HCT116 (cell line): ENCODE measurements at regions not wholly inside any gene's neighbourhood (a gene's known extent, or its start where the extent isn't known, plus 50 kb on each side); places are given as distances from the start of the nearest gene placed in this dataset.

Experiments
- CEBPB ChIP-seq: IDR thresholded peaks from 2 replicates; pipeline ENCODE4 v1.6.1; 2012; ENCODE audit warnings: low read depth
- CTCF ChIP-seq, 3 experiments: fragments of 200-600 bp in 1 of 3; sonication (generic) in 1 of 3; IDR thresholded peaks in 2 of 3; conservative IDR thresholded peaks in 1 of 3; 2 replicates each; pipeline ENCODE4 v1.5.1; 2012 to 2017; ENCODE audit warnings: low read depth in 2 of 3, low read length in 2 of 3, antibody characterized with exemption in 1 of 3, borderline replicate concordance in 1 of 3, control low read depth in 1 of 3, mild to moderate bottlenecking in 1 of 3, mixed read lengths in 1 of 3, mixed run types in 1 of 3, moderate library complexity in 1 of 3; ENCODE audit not compliant: insufficient read depth in 1 of 3
- ELF1 ChIP-seq: IDR thresholded peaks from 2 replicates; pipeline ENCODE4 v1.6.1; 2012; ENCODE audit warnings: low read depth, borderline replicate concordance
- EZH2 ChIP-seq: fragments of 200-600 bp; sonication (generic); IDR thresholded peaks from 2 replicates; pipeline ENCODE4 v1.6.1; 2017; ENCODE audit warnings: antibody characterized with exemption, mixed run types
- JUND ChIP-seq: IDR thresholded peaks from 2 replicates; pipeline ENCODE4 v1.6.1; 2012
- POLR2A ChIP-seq: IDR thresholded peaks from 2 replicates; pipeline ENCODE4 v1.7.0; 2011; ENCODE audit warnings: borderline replicate concordance; ENCODE audit not compliant: insufficient read depth, insufficient read length; ENCODE audit errors: extremely low read depth
- RAD21 ChIP-seq: IDR thresholded peaks from 2 replicates; pipeline ENCODE4 v1.6.1; 2012; ENCODE audit warnings: low read depth, mild to moderate bottlenecking
- REST ChIP-seq: IDR thresholded peaks from 2 replicates; pipeline ENCODE4 v1.6.1; 2012; ENCODE audit warnings: low read depth
- SIN3A ChIP-seq: IDR thresholded peaks from 2 replicates; pipeline ENCODE4 v1.6.1; 2012; ENCODE audit warnings: low read depth
- SP1 ChIP-seq: IDR thresholded peaks from 2 replicates; pipeline ENCODE4 v1.6.1; 2012; ENCODE audit warnings: low read depth
- YY1 ChIP-seq: IDR thresholded peaks from 2 replicates; pipeline ENCODE4 v1.6.1; 2011; ENCODE audit warnings: low read length, low read depth, moderate library complexity, mild to moderate bottlenecking; ENCODE audit not compliant: insufficient replicate concordance; ENCODE audit errors: extremely low read depth
- ZBTB33 ChIP-seq: IDR thresholded peaks from 2 replicates; pipeline ENCODE4 v1.6.1; 2011; ENCODE audit warnings: mild to moderate bottlenecking, low read length, moderate library complexity; ENCODE audit not compliant: insufficient replicate concordance; ENCODE audit errors: extremely low read depth
- ZNF274 ChIP-seq: fragments of 200-500 bp; sonication (Bioruptor generic); IDR thresholded peaks from 2 replicates; pipeline ENCODE4 v1.6.1; 2014; ENCODE audit warnings: mild to moderate bottlenecking, low read depth, low read length, inconsistent platforms

GRCh38 chr6:142617158-142617557 is 315.4 kb downstream of the ADGRG6 start:
- TF ChIP-seq CTCF (IDR thresholded peaks at IDR 0.05 in 2 of 3, conservative IDR thresholded peaks at IDR 0.05 in 1 of 3; ENCODE audit: borderline replicate concordance in 1 of 3, insufficient read depth in 1 of 3, low read depth in 2 of 3, low read length in 2 of 3): no peak
- no peak for TF ChIP-seq ZNF274
- TF ChIP-seq EZH2: no peak
- no peak for TF ChIP-seq ELF1
- TF ChIP-seq SP1: no peak
- TF ChIP-seq REST: no peak
- no peak for TF ChIP-seq POLR2A
- TF ChIP-seq SIN3A: no peak
- no peak for TF ChIP-seq ZBTB33
- no peak for TF ChIP-seq CEBPB
- TF ChIP-seq RAD21: no peak
- no peak for TF ChIP-seq JUND
- TF ChIP-seq YY1: no peak
